GM19452 (cell line): ENCODE measurements at regions not wholly inside any gene's neighbourhood (a gene's known extent, or its start where the extent isn't known, plus 50 kb on each side); places are given as distances from the start of the nearest gene placed in this dataset.

Experiments used
- ATAC-seq: cut with Tn5 transposase; IDR thresholded peaks from one replicate; pipeline ENCODE4 v1.9.1; 2021; ENCODE audit not compliant: unreplicated experiment

GRCh38 chr10:62453274-62453673 lies 79.1 kb downstream of the ZNF365 start:
- ATAC-seq = no peak

- ATAC-seq = no peak
Measured at GRCh38 chr10:62454687-62455397, 80.7 kb downstream of the ZNF365 start.

DNA sequence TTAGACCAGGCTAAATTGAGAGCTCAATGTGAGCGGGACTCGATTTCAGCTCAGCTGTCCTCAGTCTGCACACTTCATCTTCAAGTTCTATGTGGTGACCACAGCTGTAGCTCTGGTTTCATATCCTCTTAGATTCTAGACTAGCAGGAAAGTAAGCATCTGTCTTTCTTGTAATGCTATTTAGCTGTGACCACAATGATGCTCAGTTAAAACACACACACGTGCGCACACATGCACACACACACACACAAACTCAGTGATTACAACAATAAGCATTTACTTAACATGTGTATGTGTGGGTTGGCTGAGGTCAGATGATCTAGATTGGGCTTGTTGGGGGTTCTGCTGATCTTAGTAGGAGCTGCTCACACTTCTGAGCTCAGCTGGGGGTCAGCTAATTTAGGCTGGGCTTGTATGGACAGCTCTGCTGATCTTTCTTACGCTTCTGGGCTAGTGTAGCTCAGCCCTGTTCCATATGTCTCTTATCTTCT lies 82.5 kb downstream of the ZNF365 start:
- peak; percentile 97 for ATAC-seq

DNA sequence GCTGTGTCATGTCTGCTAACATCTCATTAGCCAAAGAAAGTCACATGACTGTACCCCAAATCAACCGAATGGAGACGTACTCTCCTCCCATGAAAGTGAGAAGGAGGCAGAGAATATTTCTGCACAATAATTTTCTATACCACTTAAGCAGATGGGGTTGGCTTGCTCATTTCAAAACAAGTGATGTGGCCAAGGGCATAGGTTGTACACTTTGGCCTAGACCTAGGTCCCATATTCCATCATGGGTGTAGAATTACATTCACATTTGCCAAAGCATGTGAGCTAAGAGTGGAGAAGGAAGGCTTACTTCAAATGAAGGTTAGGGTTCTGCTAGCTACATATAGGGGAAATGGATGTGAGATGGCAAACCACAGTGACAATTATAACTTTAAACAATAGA lies 83.0 kb downstream of the ZNF365 start:
- no peak for ATAC-seq

GRCh38 chr10:62457598-62457997 lies 83.4 kb downstream of the ZNF365 start:
- peak; percentile 41 for ATAC-seq

DNA sequence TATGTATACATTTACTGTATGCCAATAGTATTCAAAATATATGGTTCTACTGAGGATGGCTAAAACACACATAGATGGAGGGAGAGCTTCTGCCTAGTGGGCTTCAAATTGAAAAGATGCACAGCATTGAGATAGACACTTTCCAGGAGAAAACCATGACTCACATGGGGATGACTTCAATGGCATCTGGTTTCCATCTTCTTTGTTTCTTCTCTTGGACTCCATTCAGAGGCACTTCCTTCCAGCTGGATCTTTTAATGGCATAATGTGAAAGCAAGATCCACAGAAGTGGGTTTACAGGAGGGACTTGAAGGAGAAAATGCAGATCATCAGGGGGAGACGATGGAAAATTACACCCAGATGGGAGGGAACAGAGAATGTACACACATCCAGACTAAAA lies 84.9 kb downstream of the ZNF365 start:
- no peak for ATAC-seq

- no peak for ATAC-seq
Measured at GRCh38 chr10:62459500-62459899, 85.3 kb downstream of the ZNF365 start.

GRCh38 chr10:62460393-62460792 lies 86.2 kb downstream of the ZNF365 start:
- ATAC-seq = no peak

DNA sequence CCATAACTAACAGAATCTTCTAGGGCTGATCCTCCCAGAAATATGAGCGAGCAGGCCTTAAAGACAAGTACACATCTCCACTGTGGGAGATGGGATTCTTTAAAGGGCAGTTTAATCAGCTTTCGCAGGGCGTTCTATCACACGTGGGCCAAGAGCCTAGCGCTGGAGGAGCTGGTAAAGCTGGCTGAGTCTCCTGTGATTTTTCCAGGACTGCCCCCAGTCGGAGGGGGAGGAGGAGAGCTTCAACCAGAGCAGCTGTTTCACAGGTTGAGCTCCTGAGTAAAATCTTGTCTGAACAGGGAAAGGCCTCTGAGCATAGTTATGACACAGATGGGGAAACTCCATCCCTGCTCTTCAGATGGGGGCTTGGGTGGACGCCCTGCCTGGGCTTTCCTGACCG lies 87.0 kb downstream of the ZNF365 start:
- no peak for ATAC-seq

GRCh38 chr10:62462461-62462860 lies 88.3 kb downstream of the ZNF365 start:
- no peak for ATAC-seq

DNA sequence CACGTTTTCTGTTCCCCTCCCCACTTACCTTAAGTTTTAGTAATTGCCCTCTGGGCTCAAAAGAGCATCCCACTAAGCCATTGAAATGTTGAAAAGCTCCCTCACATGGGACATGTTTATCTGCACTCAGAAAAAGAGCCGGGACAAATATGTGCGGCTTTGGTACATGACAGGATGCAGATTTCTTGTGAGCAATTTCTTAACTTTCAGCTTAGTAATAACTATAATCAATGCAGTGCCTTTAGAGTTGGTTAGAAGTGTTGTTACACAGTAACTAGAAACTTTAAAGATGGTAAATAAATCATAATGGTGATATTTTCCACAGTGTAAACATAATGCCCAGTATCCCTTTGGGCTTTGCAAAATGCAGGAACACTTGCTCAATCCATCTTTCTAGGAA lies 89.2 kb downstream of the ZNF365 start:
- ATAC-seq = no peak

DNA sequence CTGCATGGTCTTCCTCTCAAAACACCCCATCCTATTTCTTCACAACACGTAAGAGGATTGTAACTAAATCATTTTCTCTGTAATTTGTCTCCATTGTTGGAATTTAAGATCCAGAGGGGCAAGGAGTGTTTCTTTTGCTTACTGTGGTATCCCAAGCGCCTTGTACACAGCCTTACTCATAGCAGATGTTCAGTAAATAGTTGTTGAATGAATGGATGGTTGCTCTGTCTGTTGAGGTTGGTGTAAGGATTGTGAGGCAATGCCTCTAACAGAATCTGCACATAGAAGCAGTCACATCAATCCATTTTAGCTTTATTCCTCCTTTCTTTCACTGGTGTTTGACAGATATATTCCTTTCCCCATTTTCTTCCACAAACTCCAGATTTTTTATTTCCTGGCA lies 90.1 kb downstream of the ZNF365 start:
- no peak for ATAC-seq

GRCh38 chr10:62466590-62466989 lies 92.4 kb downstream of the ZNF365 start:
- no peak for ATAC-seq

- ATAC-seq = no peak
Measured at GRCh38 chr10:62467527-62467926, 93.4 kb downstream of the ZNF365 start.

GRCh38 chr10:62471711-62472110 lies 97.5 kb downstream of the ZNF365 start:
- no peak for ATAC-seq

- ATAC-seq = no peak
Measured at GRCh38 chr10:62473241-62473640, 99.1 kb downstream of the ZNF365 start.

GRCh38 chr10:62475551-62475950 lies 101.4 kb downstream of the ZNF365 start:
- no peak for ATAC-seq

DNA sequence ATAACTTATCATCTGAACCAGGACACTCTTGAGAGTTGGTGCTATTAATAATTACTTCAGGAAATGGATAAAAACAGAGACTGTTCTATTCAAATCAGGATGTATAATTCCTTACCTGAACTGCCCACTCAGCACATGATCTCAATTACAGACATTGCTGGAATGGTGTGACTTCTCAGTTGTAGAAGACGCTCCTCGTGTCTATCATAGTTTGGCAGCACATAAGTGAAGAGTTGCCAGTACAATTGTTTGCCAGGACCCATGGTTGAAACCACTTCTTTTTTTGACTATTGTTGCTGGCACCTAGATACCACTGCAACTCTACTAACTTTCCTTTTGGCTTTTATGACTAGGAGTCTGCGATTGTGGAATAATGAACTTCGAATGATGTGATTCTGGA lies 105.4 kb downstream of the ZNF365 start:
- ATAC-seq = no peak

GRCh38 chr10:62480196-62480595 lies 106.0 kb downstream of the ZNF365 start:
- no peak for ATAC-seq

DNA sequence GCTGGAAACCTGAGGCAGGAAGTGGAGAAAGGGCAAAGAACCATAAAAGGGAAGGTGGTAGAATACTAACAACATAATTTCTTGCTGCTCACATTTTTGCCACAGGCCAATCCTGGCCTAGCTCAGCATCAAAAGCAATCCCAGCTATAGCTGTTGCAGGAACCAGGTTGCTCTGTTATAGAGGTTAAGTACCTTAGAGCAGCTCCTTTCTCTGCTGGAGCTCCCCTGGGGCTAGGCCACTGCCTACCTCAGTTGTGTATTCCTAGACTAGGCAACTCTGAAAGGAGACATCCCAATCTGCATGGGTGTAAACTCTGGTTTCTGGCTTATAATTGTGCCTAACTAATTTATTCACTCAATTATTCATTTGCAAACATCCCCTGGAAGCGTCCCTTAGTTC lies 108.4 kb downstream of the ZNF365 start:
- ATAC-seq = no peak

DNA sequence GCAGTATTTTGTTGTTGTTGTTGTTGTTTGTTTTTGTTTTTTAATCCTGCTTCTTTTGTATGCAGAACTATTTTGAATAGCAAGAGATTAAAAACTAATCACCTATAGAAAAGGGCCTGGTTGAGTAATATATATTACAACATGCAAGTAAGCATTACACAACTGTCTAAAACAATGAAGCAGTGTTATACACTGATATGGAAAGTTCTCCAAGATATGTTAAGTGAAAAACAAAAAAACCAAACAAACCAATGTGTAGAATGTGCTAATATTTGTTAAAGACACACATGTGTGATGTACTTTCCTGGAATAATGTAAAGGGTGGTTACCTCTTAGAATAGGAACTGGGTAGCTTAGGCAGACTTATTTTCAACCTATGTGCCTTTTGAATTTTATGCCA lies 117.4 kb downstream of the ZNF365 start:
- no peak for ATAC-seq

- ATAC-seq = no peak
Measured at GRCh38 chr10:62492012-62492869, 118.1 kb downstream of the ZNF365 start.
